GM23338 (cell line): ENCODE measurements at regions not wholly inside any gene's neighbourhood (a gene's known extent, or its start where the extent isn't known, plus 50 kb on each side); places are given as distances from the start of the nearest gene placed in this dataset.

ENCODE experiments used
- ATAC-seq: fragments of 200-7000 bp; cut with Tn5 transposase; 3 replicates; pipeline ENCODE4 v1.9.1; 2020
- DNase-seq: peaks from one replicate; pipeline ENCODE4 v3.0.0-alpha.2; 2015; ENCODE audit warnings: low spot score
- H2AFZ ChIP-seq: fragments of 200-600 bp; sonication (generic); 2 replicates; pipeline ENCODE4 v1.8.0; 2016; ENCODE audit warnings: antibody characterized with exemption, mild to moderate bottlenecking, moderate library complexity
- H3F3A ChIP-seq: fragments of 200-600 bp; sonication (generic); replicated peaks from 2 replicates; pipeline ENCODE4 v1.8.0; 2017; ENCODE audit warnings: antibody characterized with exemption, mixed run types, low read depth
- H3K27ac ChIP-seq: fragments of 200-600 bp; sonication (generic); 2 replicates; pipeline ENCODE4 v1.6.1; 2016; ENCODE audit warnings: low read depth
- H3K27me3 ChIP-seq: fragments of 200-600 bp; sonication (generic); 2 replicates; pipeline ENCODE4 v1.8.0; 2016; ENCODE audit warnings: mild to moderate bottlenecking, mixed run types, moderate library complexity; ENCODE audit not compliant: insufficient read depth
- H3K36me3 ChIP-seq: fragments of 200-600 bp; sonication (generic); 2 replicates; pipeline ENCODE4 v1.8.0; 2016; ENCODE audit warnings: mild to moderate bottlenecking; ENCODE audit not compliant: insufficient read depth
- H3K4me1 ChIP-seq: fragments of 200-600 bp; sonication (generic); 2 replicates; pipeline ENCODE4 v1.8.0; 2016; ENCODE audit warnings: mild to moderate bottlenecking, moderate library complexity; ENCODE audit not compliant: insufficient read depth
- H3K4me2 ChIP-seq: fragments of 200-600 bp; sonication (generic); 2 replicates; pipeline ENCODE4 v1.7.1; 2017; ENCODE audit warnings: mixed run types
- H3K4me3 ChIP-seq: fragments of 200-600 bp; sonication (generic); 2 replicates; pipeline ENCODE4 v1.6.1; 2016; ENCODE audit warnings: mixed run types
- H3K79me2 ChIP-seq: fragments of 200-600 bp; sonication (generic); replicated peaks from 2 replicates; pipeline ENCODE4 v1.8.0; 2017; ENCODE audit warnings: mild to moderate bottlenecking; ENCODE audit not compliant: insufficient read depth
- H3K9me2 ChIP-seq: fragments of 200-600 bp; sonication (generic); 2 replicates; pipeline ENCODE4 v1.8.0; 2017; ENCODE audit not compliant: insufficient read depth
- H4K20me1 ChIP-seq: fragments of 200-600 bp; sonication (generic); replicated peaks from 2 replicates; pipeline ENCODE4 v1.8.0; 2017; ENCODE audit warnings: mild to moderate bottlenecking; ENCODE audit not compliant: insufficient read depth
- H3K27ac Mint-ChIP-seq: 2 replicates; pipeline ENCODE4 v1.8.0; 2020; ENCODE audit warnings: inconsistent platforms, mild to moderate bottlenecking, moderate library complexity, mixed read lengths
- H3K27me3 Mint-ChIP-seq: 3 replicates; pipeline ENCODE4 v1.8.0; 2022; ENCODE audit warnings: low read depth, mild to moderate bottlenecking, moderate library complexity, mixed read lengths, inconsistent platforms; ENCODE audit not compliant: insufficient read depth, poor library complexity
- H3K36me3 Mint-ChIP-seq: 3 replicates; pipeline ENCODE4 v1.8.0; 2021; ENCODE audit warnings: low read depth, mild to moderate bottlenecking, inconsistent platforms, moderate library complexity, mixed read lengths
- H3K4me1 Mint-ChIP-seq: 3 replicates; pipeline ENCODE4 v1.8.0; 2020; ENCODE audit warnings: mild to moderate bottlenecking, inconsistent platforms, mixed read lengths
- H3K4me3 Mint-ChIP-seq: 3 replicates; pipeline ENCODE4 v1.8.0; 2021; ENCODE audit warnings: moderate library complexity, mild to moderate bottlenecking, inconsistent platforms, mixed read lengths
- H3K9me3 Mint-ChIP-seq: 3 replicates; pipeline ENCODE4 v1.8.0; 2020; ENCODE audit warnings: moderate library complexity, mild to moderate bottlenecking, inconsistent platforms, mixed read lengths
- CREB1 ChIP-seq: fragments of 250-450 bp; sonication (Bioruptor Pico); IDR thresholded peaks from 2 replicates; pipeline ENCODE4 v1.5.0; 2020; ENCODE audit warnings: low read depth, mild to moderate bottlenecking, moderate library complexity
- CTCF ChIP-seq, 2 experiments: fragments of 200-600 bp in 1 of 2; sonication (generic) in 1 of 2; conservative IDR thresholded peaks; 2 replicates each; pipeline versions ENCODE4 v1.5.1 to v1.6.1; 2016 to 2017; ENCODE audit warnings: antibody characterized with exemption in 2 of 2, low read depth in 2 of 2, mild to moderate bottlenecking in 2 of 2, moderate library complexity in 1 of 2
- ETS1 ChIP-seq: IDR thresholded peaks from 2 replicates; pipeline ENCODE4 v1.6.1; 2016; ENCODE audit warnings: antibody characterized with exemption
- EZH2 ChIP-seq: fragments of 200-600 bp; sonication (generic); IDR thresholded peaks from one replicate; pipeline ENCODE4 v1.8.0; 2017; ENCODE audit warnings: antibody characterized with exemption, mild to moderate bottlenecking, low read depth; ENCODE audit not compliant: unreplicated experiment
- EZH2phosphoT487 ChIP-seq: fragments of 200-600 bp; sonication (generic); IDR thresholded peaks from one replicate; pipeline ENCODE4 v1.8.1; 2018; ENCODE audit warnings: antibody characterized with exemption; ENCODE audit not compliant: unreplicated experiment
- NANOG ChIP-seq: IDR thresholded peaks from 2 replicates; pipeline ENCODE4 v1.6.1; 2016; ENCODE audit warnings: antibody characterized with exemption, borderline replicate concordance
- REST ChIP-seq: IDR thresholded peaks from one replicate; pipeline ENCODE4 v1.6.1; 2018; ENCODE audit warnings: antibody characterized with exemption; ENCODE audit not compliant: unreplicated experiment
- STAT1 ChIP-seq: IDR thresholded peaks from one replicate; pipeline ENCODE4 v1.6.1; 2016; ENCODE audit warnings: antibody characterized with exemption; ENCODE audit not compliant: unreplicated experiment
- ZNF114 ChIP-seq: fragments of 250-450 bp; sonication (Bioruptor Pico); IDR thresholded peaks from 2 replicates; pipeline ENCODE4 v1.5.0; 2020; ENCODE audit warnings: mild to moderate bottlenecking, moderate library complexity
- ZNF462 ChIP-seq: fragments of 250-450 bp; sonication (Bioruptor Pico); IDR thresholded peaks from 2 replicates; pipeline ENCODE4 v1.5.0; 2020; ENCODE audit warnings: mild to moderate bottlenecking, moderate library complexity

- TF ChIP-seq REST (no peak), NANOG (no peak), CREB1 (CRISPR knock-in tag) (no peak), EZH2 (no peak), EZH2phosphoT487 (no peak), ZNF114 (no peak), STAT1 (no peak), ZNF462 (no peak), ETS1 (no peak), CTCF (conservative IDR thresholded peaks at IDR 0.05; ENCODE audit: low read depth in 2 of 2) (no peak)
- no peaks in the 10 kb centered on the region for H3K36me3 Mint-ChIP-seq
- Histone ChIP-seq H3K4me2 (no peak overlapping the region), H2AFZ (0 out of 2 replicates have a peak overlapping the region, but pooled peaks have one; percentile 38), H3K4me1 (0 out of 2 replicates have a peak, but pooled peaks cover 10% of the 10 kb centered on the region), H3K9me2 (no peaks in the 10 kb centered on the region; the same call in 1 of the 2 replicates), H4K20me1 (no peaks in the 10 kb centered on the region), H3F3A (no peaks in the 10 kb centered on the region), H3K79me2 (no peaks in the 10 kb centered on the region), H3K36me3 (no peaks in the 10 kb centered on the region), H3K4me3 (no peak overlapping the region), H3K27me3 (no peaks in the 10 kb centered on the region), H3K27ac (no peak overlapping the region)
- H3K27ac Mint-ChIP-seq = no peak overlapping the region
- DNase-seq (no peak), ATAC-seq (peak; percentile 27; the same call in 2 of the 3 replicates)
- H3K4me1 Mint-ChIP-seq = peaks cover 24% of the 10 kb centered on the region
- H3K27me3 Mint-ChIP-seq = peaks cover 6% of the 10 kb centered on the region
- peaks cover 6% of the 10 kb centered on the region; the same call in 2 of the 3 replicates for H3K9me3 Mint-ChIP-seq
- H3K4me3 Mint-ChIP-seq = no peak overlapping the region
Observed at GRCh38 chr19:28218728-28219127, 994.2 kb downstream of the UQCRFS1 start.
